IMR-90 (cell line): ENCODE measurements at regions not wholly inside any gene's neighbourhood (a gene's known extent, or its start where the extent isn't known, plus 50 kb on each side); places are given as distances from the start of the nearest gene placed in this dataset.
A peak's percentile ranks its signal among the peaks of the same experiment; 100 is the strongest.

ENCODE experiments used
- ATAC-seq: fragments of 200-7000 bp; cut with Tn5 transposase; 2 replicates; pipeline ENCODE4 v1.9.1; 2020; ENCODE audit warnings: low read depth, mild to moderate bottlenecking, moderate library complexity
- BruUV-seq: library from RNA; stranded (reverse); fragments of 400-500 nt; replicated peaks from 2 replicates; lab custom pipeline; 2021; lab: Mats Ljungman, UMichigan
- CTCF ChIA-PET: fragments of 300-600 bp; formaldehyde crosslinking; extraction: SDS; loops from one replicate; lab custom pipeline; 2021; ENCODE audit warnings: antibody characterized with exemption; lab: Yijun Ruan, JAX
- POLR2A ChIA-PET: fragments of 300-600 bp; sonication (Branson Sonifier 250); formaldehyde crosslinking; loops from one replicate; lab custom pipeline; 2022; ENCODE audit warnings: antibody characterized with exemption; ENCODE audit not compliant: unreplicated experiment; lab: Charles Lee
- DNase-seq: peaks from one replicate; pipeline ENCODE4 v3.0.0; 2013
- H2AFZ ChIP-seq: replicated peaks from 2 replicates; pipeline ENCODE3; 2013; ENCODE audit warnings: low read length, mild to moderate bottlenecking; ENCODE audit not compliant: poor library complexity
- H2AK5ac ChIP-seq: 2 replicates; pipeline ENCODE4 v1.6.1; 2013; ENCODE audit warnings: low read depth, low read length, inconsistent platforms
- H2AK9ac ChIP-seq: replicated peaks from 2 replicates; pipeline ENCODE3; 2013; ENCODE audit warnings: mild to moderate bottlenecking, low read depth, low read length, moderate library complexity; ENCODE audit not compliant: poor library complexity
- H2BK120ac ChIP-seq: 2 replicates; pipeline ENCODE4 v1.6.1; 2013; ENCODE audit warnings: low read depth, low read length, inconsistent platforms
- H2BK15ac ChIP-seq: 3 replicates; pipeline ENCODE4 v1.6.1; 2013; ENCODE audit warnings: low read depth, low read length, inconsistent platforms
- H2BK20ac ChIP-seq: 2 replicates; pipeline ENCODE4 v1.6.1; 2013; ENCODE audit warnings: low read depth, mild to moderate bottlenecking, inconsistent platforms, low read length, moderate library complexity
- H2BK5ac ChIP-seq: 2 replicates; pipeline ENCODE4 v1.6.1; 2013; ENCODE audit warnings: mild to moderate bottlenecking, low read depth, low read length, inconsistent platforms; ENCODE audit not compliant: poor library complexity, severe bottlenecking
- H3K14ac ChIP-seq: replicated peaks from 2 replicates; pipeline ENCODE4 v1.6.1; 2013; ENCODE audit warnings: low read depth, low read length, inconsistent platforms
- H3K18ac ChIP-seq: 2 replicates; pipeline ENCODE4 v1.6.1; 2013; ENCODE audit warnings: low read depth, low read length, control low read depth
- H3K23ac ChIP-seq: 2 replicates; pipeline ENCODE4 v1.6.1; 2013; ENCODE audit warnings: low read depth, low read length, inconsistent platforms
- H3K27ac ChIP-seq: 2 replicates; pipeline ENCODE4 v1.5.1; 2013; ENCODE audit warnings: mild to moderate bottlenecking, control low read depth, low read length; ENCODE audit not compliant: insufficient read depth
- H3K27me3 ChIP-seq: 2 replicates; pipeline ENCODE4 v1.6.1; 2013; ENCODE audit warnings: low read length; ENCODE audit not compliant: control insufficient read depth, insufficient read depth
- H3K36me3 ChIP-seq: 2 replicates; pipeline ENCODE4 v1.6.1; 2013; ENCODE audit warnings: low read length, mixed read lengths; ENCODE audit not compliant: control insufficient read depth, insufficient read depth
- H3K4ac ChIP-seq: 2 replicates; pipeline ENCODE4 v1.6.1; 2013; ENCODE audit warnings: low read depth, low read length, inconsistent platforms
- H3K4me1 ChIP-seq: 2 replicates; pipeline ENCODE4 v1.6.1; 2013; ENCODE audit warnings: low read length, mixed read lengths; ENCODE audit not compliant: control insufficient read depth, insufficient read depth
- H3K4me2 ChIP-seq: 2 replicates; pipeline ENCODE4 v1.6.1; 2013; ENCODE audit warnings: low read depth, mild to moderate bottlenecking, control low read depth, low read length, moderate library complexity
- H3K4me3 ChIP-seq: 2 replicates; pipeline ENCODE4 v1.5.1; 2013; ENCODE audit warnings: low read depth, mild to moderate bottlenecking, control low read depth, low read length, moderate library complexity; ENCODE audit not compliant: insufficient read depth
- H3K56ac ChIP-seq: 2 replicates; pipeline ENCODE4 v1.6.1; 2013; ENCODE audit warnings: low read length, inconsistent platforms; ENCODE audit not compliant: insufficient read depth; ENCODE audit errors: extremely low read depth
- H3K79me1 ChIP-seq, 2 experiments: 2 replicates each; pipeline ENCODE4 v1.6.1; 2013; ENCODE audit warnings: low read length in 2 of 2, inconsistent platforms in 1 of 2, low read depth in 1 of 2
- H3K9ac ChIP-seq: 2 replicates; pipeline ENCODE4 v1.6.1; 2013; ENCODE audit warnings: low read depth, low read length, control low read depth
- H3K9me1 ChIP-seq: 2 replicates; pipeline ENCODE4 v1.6.1; 2013; ENCODE audit warnings: low read length, inconsistent platforms; ENCODE audit not compliant: insufficient read depth
- H3K9me3 ChIP-seq: 2 replicates; pipeline ENCODE4 v1.6.1; 2013; ENCODE audit warnings: low read length; ENCODE audit not compliant: control insufficient read depth, insufficient read depth
- H4K20me1 ChIP-seq: 2 replicates; pipeline ENCODE4 v1.6.1; 2013; ENCODE audit warnings: low read length, inconsistent platforms; ENCODE audit not compliant: insufficient read depth
- H4K5ac ChIP-seq: 2 replicates; pipeline ENCODE4 v1.6.1; 2013; ENCODE audit warnings: mild to moderate bottlenecking, low read depth, low read length, control low read depth
- H4K8ac ChIP-seq, 2 experiments: 2 replicates each; pipeline ENCODE4 v1.6.1; 2013; ENCODE audit warnings: low read depth in 2 of 2, low read length in 2 of 2, control low read depth in 1 of 2, inconsistent platforms in 1 of 2
- H4K91ac ChIP-seq: 2 replicates; pipeline ENCODE4 v1.6.1; 2013; ENCODE audit warnings: low read depth, low read length, inconsistent platforms; ENCODE audit not compliant: insufficient read depth
- BHLHE40 ChIP-seq: fragments of 150-350 bp; IDR thresholded peaks from 2 replicates; pipeline ENCODE4 v1.6.1; 2016; ENCODE audit warnings: mild to moderate bottlenecking, low read depth, low read length
- MAFK ChIP-seq: IDR thresholded peaks from 2 replicates; pipeline ENCODE4 v1.6.1; 2012; ENCODE audit warnings: low read depth, low read length, improper control_type of control experiment
- POLR2A ChIP-seq: IDR thresholded peaks from 2 replicates; pipeline ENCODE4 v1.6.1; 2012; ENCODE audit warnings: mild to moderate bottlenecking, low read depth, low read length
- RAD21 ChIP-seq: IDR thresholded peaks from 2 replicates; pipeline ENCODE4 v1.6.1; 2012; ENCODE audit warnings: low read length, improper control_type of control experiment
- WGBS, 2 experiments: methylation state at CpG; one replicate each; pipeline versions ENCODE4 v1.1.5 to v1.1.7; 2013; ENCODE audit warnings: missing lambda C conversion rate in 2 of 2; ENCODE audit not compliant: insufficient read length in 1 of 2; ENCODE audit errors: extremely low coverage in 2 of 2; 5-methylcytosine and 5-hydroxymethylcytosine counted together
- dilution Hi-C: fragments of 300-500 bp; cut with HindIII; formaldehyde crosslinking; loops from one replicate; pipeline ENCODE4 v1.14.3; 2018; ENCODE audit warnings: low sequenced_read_pairs; ENCODE audit not compliant: unreplicated experiment
- in situ Hi-C: fragments of 300-500 bp; cut with MboI; formaldehyde crosslinking; loops from 3 replicates; pipeline ENCODE4 v1.14.3; 2019; ENCODE audit warnings: low sequenced_read_pairs, inconsistent platforms, mixed read lengths
- intact Hi-C: fragments of 100-400 bp; cut with micrococcal nuclease; formaldehyde crosslinking; loops from 2 replicates; pipeline ENCODE4 v1.10.0; 2022
- TF ChIP-seq, protein P1 (sequence below): fragments of 150-350 bp; IDR thresholded peaks from 2 replicates; pipeline ENCODE4 v1.6.1; 2016; ENCODE audit warnings: low read depth, mild to moderate bottlenecking, low read length, moderate library complexity, borderline replicate concordance

GRCh38 chr17:72315122-72315913, 194.5 kb downstream of the SOX9 start:
- Histone ChIP-seq H3K18ac (no peak overlapping the region), H2AFZ (no peak overlapping the region), H4K20me1 (no peaks in the 10 kb centered on the region), H3K9ac (no peak overlapping the region), H3K4me2 (no peak overlapping the region), H4K5ac (no peak overlapping the region), H2BK5ac (no peak overlapping the region), H3K4me1 (no peaks in the 10 kb centered on the region), H2BK20ac (no peak overlapping the region), H3K4me3 (no peak overlapping the region), H4K91ac (no peak overlapping the region), H3K9me3 (no peaks in the 10 kb centered on the region), H3K36me3 (no peaks in the 10 kb centered on the region), H3K23ac (no peak overlapping the region), H2BK120ac (no peak overlapping the region), H3K27ac (no peak overlapping the region), H2AK5ac (no peak overlapping the region), H2AK9ac (no peak overlapping the region), H3K9me1 (no peaks in the 10 kb centered on the region), H3K79me1 (no peaks in the 10 kb centered on the region), H2BK15ac (no peak overlapping the region), H3K56ac (no peak overlapping the region), H3K27me3 (peaks cover 6% of the 10 kb centered on the region), H3K4ac (no peak overlapping the region), H3K14ac (no peak overlapping the region), H4K8ac (no peak overlapping the region)
- ChIA-PET CTCF (interaction anchor here (1.2 kb wide), 1 partner anchor 11 kb away, joined by 4 read pairs; no protein-coding TSS in a partner anchor), POLR2A (no interaction called here)
- WGBS, 2 experiments = no CpG with 5 or more reads among the region's 4 CpGs
- dilution Hi-C loops (no loop called here), in situ Hi-C loops (no loop called here), intact Hi-C loops (no loop called here)
- no TSS peak for BruUV-seq
- no peak for DNase-seq
- TF ChIP-seq, protein P1, sequence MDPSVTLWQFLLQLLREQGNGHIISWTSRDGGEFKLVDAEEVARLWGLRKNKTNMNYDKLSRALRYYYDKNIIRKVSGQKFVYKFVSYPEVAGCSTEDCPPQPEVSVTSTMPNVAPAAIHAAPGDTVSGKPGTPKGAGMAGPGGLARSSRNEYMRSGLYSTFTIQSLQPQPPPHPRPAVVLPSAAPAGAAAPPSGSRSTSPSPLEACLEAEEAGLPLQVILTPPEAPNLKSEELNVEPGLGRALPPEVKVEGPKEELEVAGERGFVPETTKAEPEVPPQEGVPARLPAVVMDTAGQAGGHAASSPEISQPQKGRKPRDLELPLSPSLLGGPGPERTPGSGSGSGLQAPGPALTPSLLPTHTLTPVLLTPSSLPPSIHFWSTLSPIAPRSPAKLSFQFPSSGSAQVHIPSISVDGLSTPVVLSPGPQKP = no peak
- peak; percentile 79 for TF ChIP-seq MAFK
- TF ChIP-seq BHLHE40 = no peak
- no peak for TF ChIP-seq POLR2A
- TF ChIP-seq RAD21 = no peak
- no peak for ATAC-seq
